Esophagus muscularis mucosa (tissue), 3 donors: ENCODE measurements at regions not wholly inside any gene's neighbourhood (a gene's known extent, or its start where the extent isn't known, plus 50 kb on each side); places are given as distances from the start of the nearest gene placed in this dataset.

ENCODE experiments used
- POLR2A ChIP-seq: fragments of 450-650 bp; IDR thresholded peaks from one replicate; pipeline ENCODE4 v1.6.1; 2017; ENCODE audit warnings: antibody characterized with exemption, moderate library complexity, mild to moderate bottlenecking, low read depth
- POLR2AphosphoS5 ChIP-seq, 2 donors: sonication (generic); formaldehyde crosslinking; IDR thresholded peaks; one replicate each; pipeline ENCODE4 v1.6.1; 2017; ENCODE audit warnings: antibody characterized with exemption in 2 of 2
- TF ChIP-seq, protein P1 (sequence below), 3 experiments: fragments of 200-600 bp in 2 of 3; fragments of 450-650 bp in 1 of 3; sonication (generic) in 2 of 3; IDR thresholded peaks; one replicate each; pipeline ENCODE4 v1.5.1; 2017 to 2019; ENCODE audit warnings: antibody characterized with exemption in 3 of 3, mild to moderate bottlenecking in 2 of 3, moderate library complexity in 1 of 3

DNA sequence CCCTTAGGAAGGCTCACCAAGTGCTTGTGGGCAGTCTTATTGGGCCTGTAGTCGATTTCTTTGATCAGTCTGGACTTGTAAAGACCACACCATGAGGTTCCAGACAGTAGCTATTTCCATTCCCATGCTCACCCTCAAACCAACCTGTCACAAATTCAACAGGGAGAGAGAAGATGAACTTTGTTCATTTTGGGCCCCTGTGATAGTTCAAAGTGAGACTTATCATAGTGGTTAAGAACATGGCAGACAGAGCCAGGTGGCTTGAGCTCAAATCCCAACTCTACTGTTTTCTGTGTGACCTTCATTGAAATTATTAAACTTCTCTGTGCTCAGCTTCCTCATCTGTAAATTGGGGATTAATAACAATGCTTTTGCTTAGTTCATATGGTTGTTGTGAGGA, 53.9 kb upstream of the CTLA4 start:
- TF ChIP-seq, protein P1, sequence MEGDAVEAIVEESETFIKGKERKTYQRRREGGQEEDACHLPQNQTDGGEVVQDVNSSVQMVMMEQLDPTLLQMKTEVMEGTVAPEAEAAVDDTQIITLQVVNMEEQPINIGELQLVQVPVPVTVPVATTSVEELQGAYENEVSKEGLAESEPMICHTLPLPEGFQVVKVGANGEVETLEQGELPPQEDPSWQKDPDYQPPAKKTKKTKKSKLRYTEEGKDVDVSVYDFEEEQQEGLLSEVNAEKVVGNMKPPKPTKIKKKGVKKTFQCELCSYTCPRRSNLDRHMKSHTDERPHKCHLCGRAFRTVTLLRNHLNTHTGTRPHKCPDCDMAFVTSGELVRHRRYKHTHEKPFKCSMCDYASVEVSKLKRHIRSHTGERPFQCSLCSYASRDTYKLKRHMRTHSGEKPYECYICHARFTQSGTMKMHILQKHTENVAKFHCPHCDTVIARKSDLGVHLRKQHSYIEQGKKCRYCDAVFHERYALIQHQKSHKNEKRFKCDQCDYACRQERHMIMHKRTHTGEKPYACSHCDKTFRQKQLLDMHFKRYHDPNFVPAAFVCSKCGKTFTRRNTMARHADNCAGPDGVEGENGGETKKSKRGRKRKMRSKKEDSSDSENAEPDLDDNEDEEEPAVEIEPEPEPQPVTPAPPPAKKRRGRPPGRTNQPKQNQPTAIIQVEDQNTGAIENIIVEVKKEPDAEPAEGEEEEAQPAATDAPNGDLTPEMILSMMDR (IDR thresholded peaks at IDR 0.05) = no peak
- TF ChIP-seq POLR2AphosphoS5 (IDR thresholded peaks at IDR 0.05) (no peak), POLR2A (no peak)
